HL-60 (cell line): ENCODE measurements at regions not wholly inside any gene's neighbourhood (a gene's known extent, or its start where the extent isn't known, plus 50 kb on each side); places are given as distances from the start of the nearest gene placed in this dataset.

Experiments used
- DNase-seq, 2 experiments: peaks; one replicate each; pipeline ENCODE4 v3.0.0-alpha.2; 2010 to 2020; ENCODE audit warnings: low read depth in 1 of 2, low spot score in 1 of 2
- H3K27ac ChIP-seq: fragments of 250-450 bp; sonication (Bioruptor Pico); replicated peaks from 2 replicates; pipeline ENCODE4 v1.5.1; 2020; ENCODE audit warnings: mild to moderate bottlenecking, moderate library complexity
- H3K27me3 ChIP-seq: fragments of 250-450 bp; sonication (Bioruptor Pico); 2 replicates; pipeline ENCODE4 v1.5.1; 2021; ENCODE audit warnings: mild to moderate bottlenecking, moderate library complexity; ENCODE audit not compliant: insufficient read depth, poor library complexity, severe bottlenecking
- H3K4me3 ChIP-seq: replicated peaks from 2 replicates; pipeline ENCODE4 v1.5.1; 2011; ENCODE audit warnings: mild to moderate bottlenecking, control low read depth, low read length; ENCODE audit not compliant: insufficient read depth
- GABPA ChIP-seq: IDR thresholded peaks from 2 replicates; pipeline ENCODE4 v1.6.1; 2012; ENCODE audit warnings: low read depth
- POLR2AphosphoS5 ChIP-seq: IDR thresholded peaks from 2 replicates; pipeline ENCODE4 v1.6.1; 2012; ENCODE audit warnings: low read depth
- SPI1 ChIP-seq: IDR thresholded peaks from 2 replicates; pipeline ENCODE4 v1.6.1; 2012; ENCODE audit warnings: low read depth, mild to moderate bottlenecking, borderline replicate concordance
- TF ChIP-seq, protein P1 (sequence below): IDR thresholded peaks from one replicate; pipeline ENCODE4 v1.5.1; 2011; ENCODE audit warnings: low read length, control low read depth, inconsistent platforms; ENCODE audit not compliant: insufficient read depth
- TF ChIP-seq, protein P2 (sequence below): IDR thresholded peaks from 2 replicates; pipeline ENCODE4 v1.6.1; 2012; ENCODE audit warnings: low read depth; ENCODE audit not compliant: insufficient replicate concordance

DNA sequence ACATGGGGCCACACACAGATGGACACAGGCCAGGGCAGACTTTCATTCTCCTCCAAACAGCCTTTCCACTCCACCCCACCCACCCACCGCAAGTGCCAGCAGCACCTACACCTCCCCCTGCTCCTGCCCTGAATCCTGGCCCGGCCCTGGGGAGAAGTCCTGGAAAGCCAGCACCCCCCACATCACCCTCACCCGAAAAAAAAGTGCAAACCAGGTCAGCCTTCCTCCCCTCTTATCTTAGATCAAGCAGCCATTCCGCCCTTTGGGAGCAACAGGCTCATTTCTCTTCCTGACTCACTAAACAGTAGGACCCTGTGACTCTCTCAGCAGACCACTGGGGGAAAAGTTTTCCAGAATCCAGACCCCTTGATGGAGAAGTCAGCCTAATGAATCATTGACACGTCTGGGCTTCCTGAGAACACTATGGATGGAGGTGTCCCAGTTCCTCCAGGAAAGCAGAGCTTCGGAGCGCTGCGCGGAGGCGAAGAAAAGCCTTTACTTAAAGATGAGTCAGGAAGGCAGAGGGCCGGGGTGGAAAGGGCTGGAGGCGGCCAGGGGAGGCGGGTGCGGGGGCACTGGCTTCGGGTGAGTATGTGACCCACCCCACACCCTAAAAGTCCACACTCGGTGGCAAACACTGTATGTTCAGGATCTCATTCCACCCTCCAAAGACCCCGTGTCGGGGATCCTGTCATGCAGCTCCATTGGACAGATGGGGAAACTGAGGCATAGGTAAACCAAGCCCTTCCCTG, 588.7 kb downstream of the MATN1 start:
- no peak for DNase-seq
- H3K27me3 ChIP-seq, result no peaks in the 10 kb centered on the region
- H3K27ac ChIP-seq, result no peak overlapping the region
- TF ChIP-seq, protein P1, sequence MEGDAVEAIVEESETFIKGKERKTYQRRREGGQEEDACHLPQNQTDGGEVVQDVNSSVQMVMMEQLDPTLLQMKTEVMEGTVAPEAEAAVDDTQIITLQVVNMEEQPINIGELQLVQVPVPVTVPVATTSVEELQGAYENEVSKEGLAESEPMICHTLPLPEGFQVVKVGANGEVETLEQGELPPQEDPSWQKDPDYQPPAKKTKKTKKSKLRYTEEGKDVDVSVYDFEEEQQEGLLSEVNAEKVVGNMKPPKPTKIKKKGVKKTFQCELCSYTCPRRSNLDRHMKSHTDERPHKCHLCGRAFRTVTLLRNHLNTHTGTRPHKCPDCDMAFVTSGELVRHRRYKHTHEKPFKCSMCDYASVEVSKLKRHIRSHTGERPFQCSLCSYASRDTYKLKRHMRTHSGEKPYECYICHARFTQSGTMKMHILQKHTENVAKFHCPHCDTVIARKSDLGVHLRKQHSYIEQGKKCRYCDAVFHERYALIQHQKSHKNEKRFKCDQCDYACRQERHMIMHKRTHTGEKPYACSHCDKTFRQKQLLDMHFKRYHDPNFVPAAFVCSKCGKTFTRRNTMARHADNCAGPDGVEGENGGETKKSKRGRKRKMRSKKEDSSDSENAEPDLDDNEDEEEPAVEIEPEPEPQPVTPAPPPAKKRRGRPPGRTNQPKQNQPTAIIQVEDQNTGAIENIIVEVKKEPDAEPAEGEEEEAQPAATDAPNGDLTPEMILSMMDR, result no peak
- no peak overlapping the region for H3K4me3 ChIP-seq

- DNase-seq, result no peak
- Histone ChIP-seq H3K4me3 (no peak overlapping the region), H3K27ac (no peak overlapping the region), H3K27me3 (no peaks in the 10 kb centered on the region)
- TF ChIP-seq, protein P2, sequence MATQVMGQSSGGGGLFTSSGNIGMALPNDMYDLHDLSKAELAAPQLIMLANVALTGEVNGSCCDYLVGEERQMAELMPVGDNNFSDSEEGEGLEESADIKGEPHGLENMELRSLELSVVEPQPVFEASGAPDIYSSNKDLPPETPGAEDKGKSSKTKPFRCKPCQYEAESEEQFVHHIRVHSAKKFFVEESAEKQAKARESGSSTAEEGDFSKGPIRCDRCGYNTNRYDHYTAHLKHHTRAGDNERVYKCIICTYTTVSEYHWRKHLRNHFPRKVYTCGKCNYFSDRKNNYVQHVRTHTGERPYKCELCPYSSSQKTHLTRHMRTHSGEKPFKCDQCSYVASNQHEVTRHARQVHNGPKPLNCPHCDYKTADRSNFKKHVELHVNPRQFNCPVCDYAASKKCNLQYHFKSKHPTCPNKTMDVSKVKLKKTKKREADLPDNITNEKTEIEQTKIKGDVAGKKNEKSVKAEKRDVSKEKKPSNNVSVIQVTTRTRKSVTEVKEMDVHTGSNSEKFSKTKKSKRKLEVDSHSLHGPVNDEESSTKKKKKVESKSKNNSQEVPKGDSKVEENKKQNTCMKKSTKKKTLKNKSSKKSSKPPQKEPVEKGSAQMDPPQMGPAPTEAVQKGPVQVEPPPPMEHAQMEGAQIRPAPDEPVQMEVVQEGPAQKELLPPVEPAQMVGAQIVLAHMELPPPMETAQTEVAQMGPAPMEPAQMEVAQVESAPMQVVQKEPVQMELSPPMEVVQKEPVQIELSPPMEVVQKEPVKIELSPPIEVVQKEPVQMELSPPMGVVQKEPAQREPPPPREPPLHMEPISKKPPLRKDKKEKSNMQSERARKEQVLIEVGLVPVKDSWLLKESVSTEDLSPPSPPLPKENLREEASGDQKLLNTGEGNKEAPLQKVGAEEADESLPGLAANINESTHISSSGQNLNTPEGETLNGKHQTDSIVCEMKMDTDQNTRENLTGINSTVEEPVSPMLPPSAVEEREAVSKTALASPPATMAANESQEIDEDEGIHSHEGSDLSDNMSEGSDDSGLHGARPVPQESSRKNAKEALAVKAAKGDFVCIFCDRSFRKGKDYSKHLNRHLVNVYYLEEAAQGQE, result no peak
- no peak for TF ChIP-seq GABPA
- TF ChIP-seq SPI1, result no peak
- TF ChIP-seq, protein P1, result no peak
- no peak for TF ChIP-seq POLR2AphosphoS5
Measured at GRCh38 chr1:30133414-30134055, 589.9 kb downstream of the MATN1 start.

DNA sequence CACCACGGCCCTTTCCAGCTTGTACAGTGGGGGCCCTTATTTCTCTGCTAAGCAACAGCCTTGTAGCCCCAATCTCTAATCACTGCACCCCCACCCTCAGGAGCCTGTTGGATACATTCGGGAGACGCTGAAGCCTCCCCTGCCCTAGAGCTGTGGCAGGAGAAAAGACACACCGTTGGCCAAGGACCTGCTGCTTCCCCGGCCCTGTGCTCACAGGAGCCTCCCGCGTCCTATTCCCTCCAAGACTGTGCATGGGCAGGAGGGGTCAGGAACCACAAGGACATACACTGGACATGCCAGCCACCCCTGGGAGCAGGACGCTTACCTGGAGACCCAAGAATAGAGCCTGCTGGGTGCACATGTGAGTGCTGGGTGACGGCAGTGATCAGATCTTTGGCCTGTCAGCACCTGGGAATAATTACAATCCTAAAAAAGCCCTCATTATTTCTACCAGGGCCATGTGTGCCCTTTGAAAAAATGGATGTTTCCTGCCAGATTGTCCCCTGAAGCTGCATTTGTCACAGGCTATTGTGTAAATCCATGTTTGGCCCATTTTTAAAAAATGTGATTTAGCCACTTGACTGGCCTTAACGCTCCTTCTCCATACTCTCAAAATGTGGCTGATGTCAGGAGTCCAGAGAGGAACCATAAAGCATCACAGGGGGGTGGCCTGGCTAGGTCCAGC, 590.6 kb downstream of the MATN1 start:
- Histone ChIP-seq H3K4me3 (no peak overlapping the region), H3K27ac (no peak overlapping the region), H3K27me3 (no peaks in the 10 kb centered on the region)
- no peak for DNase-seq
- TF ChIP-seq, protein P1, result no peak
- TF ChIP-seq SPI1 (no peak), GABPA (no peak), POLR2AphosphoS5 (no peak)
- TF ChIP-seq, protein P2, result no peak
